ENCODE measurements at regions not wholly inside any gene's neighbourhood (a gene's known extent, or its start where the extent isn't known, plus 50 kb on each side); places are given as distances from the start of the nearest gene placed in this dataset.

DNA sequence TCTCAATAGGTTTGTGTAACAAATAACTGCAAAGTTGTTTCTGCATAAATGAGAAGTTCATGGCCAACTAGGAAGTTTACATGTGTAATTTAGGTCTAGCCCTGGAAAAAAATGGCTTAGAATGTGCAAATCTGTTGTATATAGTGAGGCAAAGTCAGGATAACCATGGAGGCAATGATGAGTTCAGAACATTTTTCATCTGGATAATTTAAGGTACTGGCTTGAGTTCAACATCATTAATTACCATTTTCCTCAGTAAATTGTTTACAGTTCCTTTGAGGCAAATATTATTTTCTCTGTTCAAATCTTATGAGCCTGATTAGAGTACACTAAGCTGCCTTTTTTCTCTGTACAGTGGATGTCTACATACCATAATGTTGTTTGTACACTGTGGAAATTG is 1259.0 kb upstream of the NUDT12 start:
- H2BK15ac ChIP-seq (ENCODE audit: low read depth, low read length) = no peak overlapping the region
- H3K36me3 ChIP-seq (ENCODE audit: control insufficient read depth, insufficient read depth, low read length) = no peaks in the 10 kb centered on the region
- H3K4ac ChIP-seq (ENCODE audit: low read depth, low read length) = no peak overlapping the region
- H2BK5ac ChIP-seq (ENCODE audit: low read depth, low read length, poor library complexity, severe bottlenecking) = no peak overlapping the region
- no peaks in the 10 kb centered on the region for H4K20me1 ChIP-seq (ENCODE audit: insufficient read depth, low read length)
- H3K9me1 ChIP-seq (ENCODE audit: insufficient read depth, low read length) = no peaks in the 10 kb centered on the region
- no TSS peak for BruUV-seq (replicated peaks)
- H3K27ac ChIP-seq (ENCODE audit: insufficient read depth, low read length) = no peak overlapping the region
- no peak overlapping the region for H2AK9ac ChIP-seq (replicated peaks; ENCODE audit: low read depth, low read length, poor library complexity)
- dilution Hi-C loops (cut with HindIII; ENCODE audit: low sequenced_read_pairs, unreplicated experiment) = no loop called here
- H3K79me1 ChIP-seq (ENCODE audit: low read depth in 1 of 2, low read length in 2 of 2) = no peaks in the 10 kb centered on the region
- no peak for ATAC-seq (ENCODE audit: low read depth)
- H3K9ac ChIP-seq (ENCODE audit: low read depth, low read length) = no peak overlapping the region
- TF ChIP-seq MAFK (IDR thresholded peaks at IDR 0.05; ENCODE audit: low read depth, low read length) (no peak), MXI1 (IDR thresholded peaks at IDR 0.05; ENCODE audit: borderline replicate concordance, low read depth, low read length) (no peak), CHD1 (IDR thresholded peaks at IDR 0.05; ENCODE audit: low read depth, low read length) (no peak), RCOR1 (IDR thresholded peaks at IDR 0.05; ENCODE audit: insufficient replicate concordance, low read length) (no peak), POLR2A (IDR thresholded peaks at IDR 0.05; ENCODE audit: low read depth, low read length) (no peak), RAD21 (IDR thresholded peaks at IDR 0.05; ENCODE audit: low read length) (no peak), BHLHE40 (IDR thresholded peaks at IDR 0.05; ENCODE audit: low read depth, low read length) (no peak), FOS (IDR thresholded peaks at IDR 0.05; ENCODE audit: low read depth, low read length) (no peak), RFX5 (IDR thresholded peaks at IDR 0.05; ENCODE audit: low read depth, low read length) (no peak), SMC3 (IDR thresholded peaks at IDR 0.05; ENCODE audit: low read depth, low read length) (no peak), CEBPB (IDR thresholded peaks at IDR 0.05; ENCODE audit: low read depth, low read length) (no peak), CTCF (conservative IDR thresholded peaks at IDR 0.05; ENCODE audit: low read depth, low read length) (no peak)
- in situ Hi-C loops (cut with MboI; ENCODE audit: low sequenced_read_pairs) = no loop called here
- no peak overlapping the region for H3K4me2 ChIP-seq (ENCODE audit: low read depth, low read length)
- H3K4me3 ChIP-seq (ENCODE audit: insufficient read depth, low read depth, low read length) = no peak overlapping the region
- no peak overlapping the region for H3K14ac ChIP-seq (replicated peaks; ENCODE audit: low read depth, low read length)
- H2BK20ac ChIP-seq (ENCODE audit: low read depth, low read length) = no peak overlapping the region
- H3K9me3 ChIP-seq (ENCODE audit: control insufficient read depth, insufficient read depth, low read length) = peaks cover 3% of the 10 kb centered on the region; the same call in 1 of the 2 replicates
- POLR2A ChIA-PET (ENCODE audit: unreplicated experiment) = no interaction called here
- no peak overlapping the region for H2BK120ac ChIP-seq (ENCODE audit: low read depth, low read length)
- DNase-seq = no peak
- no peak overlapping the region for H2AK5ac ChIP-seq (ENCODE audit: low read depth, low read length)
- no peak overlapping the region for H3K18ac ChIP-seq (ENCODE audit: low read depth, low read length)
- no peak overlapping the region for H3K56ac ChIP-seq (ENCODE audit: extremely low read depth, insufficient read depth, low read length)
- intact Hi-C loops (cut with micrococcal nuclease) = no loop called here
- H4K91ac ChIP-seq (ENCODE audit: insufficient read depth, low read depth, low read length) = no peak overlapping the region
- no peaks in the 10 kb centered on the region for H3K27me3 ChIP-seq (ENCODE audit: control insufficient read depth, insufficient read depth, low read length)
- no peak overlapping the region for H4K8ac ChIP-seq (ENCODE audit: low read depth in 2 of 2, low read length in 2 of 2)
- no peaks in the 10 kb centered on the region for H3K4me1 ChIP-seq (ENCODE audit: control insufficient read depth, insufficient read depth, low read length)
- no peak overlapping the region for H2AFZ ChIP-seq (replicated peaks; ENCODE audit: low read length, poor library complexity)
- H3K23ac ChIP-seq (ENCODE audit: low read depth, low read length) = no peak overlapping the region
- CTCF ChIA-PET = no interaction called here
- H4K5ac ChIP-seq (ENCODE audit: low read depth, low read length) = no peak overlapping the region

Data from IMR-90 (cell line).